Left ventricle myocardium inferior (tissue), 1 donor: ENCODE measurements at regions not wholly inside any gene's neighbourhood (a gene's known extent, or its start where the extent isn't known, plus 50 kb on each side); places are given as distances from the start of the nearest gene placed in this dataset.
A peak's percentile ranks its signal among the peaks of the same experiment; 100 is the strongest.
"Not testable (repeated sequence)": the region's sequence is repeated elsewhere in the genome, so short reads cannot be mapped to it uniquely, and the experiment has no call there.

Experiments used
- DNase-seq: peaks from one replicate; pipeline ENCODE4 v3.0.0-alpha.2; 2020
- H3K27ac ChIP-seq: fragments of 200-600 bp; replicated peaks from 2 replicates; pipeline ENCODE4 v1.8.0; 2021
- H3K27me3 ChIP-seq: fragments of 200-600 bp; 2 replicates; pipeline ENCODE4 v1.8.0; 2021; ENCODE audit warnings: low read depth
- H3K36me3 ChIP-seq: fragments of 200-600 bp; 2 replicates; pipeline ENCODE4 v1.8.0; 2021
- H3K4me1 ChIP-seq: fragments of 200-600 bp; 2 replicates; pipeline ENCODE4 v1.8.0; 2021
- H3K4me3 ChIP-seq: fragments of 200-600 bp; 2 replicates; pipeline ENCODE4 v1.8.0; 2021; ENCODE audit warnings: mild to moderate bottlenecking, moderate library complexity
- H3K9me3 ChIP-seq: fragments of 200-600 bp; replicated peaks from 2 replicates; pipeline ENCODE4 v1.8.0; 2021
- intact Hi-C: fragments of 100-400 bp; cut with micrococcal nuclease; formaldehyde crosslinking; loops from one replicate; pipeline ENCODE4 v1.11.0; 2022
- TF ChIP-seq, protein P1 (sequence below): fragments of 200-600 bp; IDR thresholded peaks from 2 replicates; pipeline ENCODE4 v1.8.0; 2021; ENCODE audit warnings: antibody characterized with exemption, mild to moderate bottlenecking, borderline replicate concordance
- donor health status: DM: no; HTN: yes; CAD: no; lungs with severe emphysema.

DNA sequence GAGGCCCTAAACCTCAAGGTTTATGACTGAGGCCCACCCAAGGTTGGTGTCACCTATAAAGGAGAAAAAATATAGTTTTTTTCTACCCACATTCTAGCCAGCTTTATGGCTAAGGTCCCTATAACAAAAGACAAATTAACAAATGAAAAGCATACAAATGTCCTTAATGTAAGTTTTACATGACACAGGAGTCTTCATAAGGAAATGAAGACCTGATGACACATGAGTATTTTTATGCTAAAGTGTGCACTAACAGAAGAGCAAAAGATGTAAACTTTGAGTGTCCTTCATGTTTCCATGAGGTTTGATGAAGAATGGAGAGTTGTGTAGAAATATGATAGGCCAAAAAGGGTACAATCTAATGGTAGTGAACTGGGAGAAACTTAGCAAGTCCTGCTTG, 114.7 kb upstream of the INTU start:
- H3K4me1 ChIP-seq: no peaks in the 10 kb centered on the region
- no peak for DNase-seq
- no peaks in the 10 kb centered on the region for H3K9me3 ChIP-seq
- intact Hi-C loops: no loop called here
- H3K27ac ChIP-seq: no peak overlapping the region
- no peaks in the 10 kb centered on the region for H3K27me3 ChIP-seq
- TF ChIP-seq, protein P1, sequence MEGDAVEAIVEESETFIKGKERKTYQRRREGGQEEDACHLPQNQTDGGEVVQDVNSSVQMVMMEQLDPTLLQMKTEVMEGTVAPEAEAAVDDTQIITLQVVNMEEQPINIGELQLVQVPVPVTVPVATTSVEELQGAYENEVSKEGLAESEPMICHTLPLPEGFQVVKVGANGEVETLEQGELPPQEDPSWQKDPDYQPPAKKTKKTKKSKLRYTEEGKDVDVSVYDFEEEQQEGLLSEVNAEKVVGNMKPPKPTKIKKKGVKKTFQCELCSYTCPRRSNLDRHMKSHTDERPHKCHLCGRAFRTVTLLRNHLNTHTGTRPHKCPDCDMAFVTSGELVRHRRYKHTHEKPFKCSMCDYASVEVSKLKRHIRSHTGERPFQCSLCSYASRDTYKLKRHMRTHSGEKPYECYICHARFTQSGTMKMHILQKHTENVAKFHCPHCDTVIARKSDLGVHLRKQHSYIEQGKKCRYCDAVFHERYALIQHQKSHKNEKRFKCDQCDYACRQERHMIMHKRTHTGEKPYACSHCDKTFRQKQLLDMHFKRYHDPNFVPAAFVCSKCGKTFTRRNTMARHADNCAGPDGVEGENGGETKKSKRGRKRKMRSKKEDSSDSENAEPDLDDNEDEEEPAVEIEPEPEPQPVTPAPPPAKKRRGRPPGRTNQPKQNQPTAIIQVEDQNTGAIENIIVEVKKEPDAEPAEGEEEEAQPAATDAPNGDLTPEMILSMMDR: no peak
- no peaks in the 10 kb centered on the region for H3K36me3 ChIP-seq
- no peak overlapping the region for H3K4me3 ChIP-seq

DNA sequence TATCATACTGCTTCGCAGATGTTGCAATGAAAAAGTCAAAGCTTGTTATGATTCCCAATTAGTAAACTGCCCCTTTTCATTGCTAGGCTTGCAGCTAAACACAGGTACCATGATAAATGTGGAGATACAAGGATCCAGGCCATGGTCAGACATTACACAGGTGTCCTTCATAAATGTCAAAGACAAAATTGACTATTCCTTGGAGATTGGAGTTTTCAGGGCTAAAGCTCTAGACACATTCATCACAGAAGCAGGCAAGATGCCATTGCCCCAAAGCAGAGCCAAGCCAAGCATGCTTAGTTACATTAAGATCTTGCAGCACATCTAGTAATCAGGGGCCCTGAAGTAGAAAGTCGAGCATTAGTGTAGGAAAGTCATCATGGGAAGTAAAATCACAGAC, 111.3 kb upstream of the INTU start:
- H3K27ac ChIP-seq: no peak overlapping the region
- TF ChIP-seq, protein P1: no peak
- peak; percentile 27 for DNase-seq

DNA sequence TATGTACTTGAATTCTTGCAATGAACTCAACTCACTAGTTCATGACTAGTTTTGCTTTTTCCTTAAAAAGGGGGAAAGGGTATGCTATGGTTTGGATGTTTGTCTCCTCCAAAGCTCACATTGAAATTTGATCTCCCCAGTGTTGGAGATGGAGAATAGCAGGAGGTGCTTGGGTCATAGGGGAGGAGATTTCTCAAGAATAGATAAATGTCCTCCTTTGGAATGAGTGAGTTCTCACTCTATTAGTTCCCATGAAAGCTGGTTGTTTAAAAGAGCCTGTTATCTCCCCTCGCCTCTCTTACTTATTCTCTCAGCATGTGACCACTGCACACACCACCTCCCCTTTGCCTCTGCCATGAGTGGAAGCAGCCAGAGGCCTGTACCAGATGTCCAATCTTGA, 109.4 kb upstream of the INTU start:
- H3K4me3 ChIP-seq: no peak overlapping the region
- peaks cover 6% of the 10 kb centered on the region for H3K4me1 ChIP-seq
- no peak overlapping the region for H3K27ac ChIP-seq
- intact Hi-C loops: no loop called here
- TF ChIP-seq, protein P1: no peak
- DNase-seq: no peak
- H3K36me3 ChIP-seq: no peaks in the 10 kb centered on the region
- no peaks in the 10 kb centered on the region for H3K9me3 ChIP-seq
- no peaks in the 10 kb centered on the region for H3K27me3 ChIP-seq

More for the DNA sequence above, 111.3 kb upstream of the INTU start:
- no peaks in the 10 kb centered on the region for H3K36me3 ChIP-seq
- H3K9me3 ChIP-seq: no peaks in the 10 kb centered on the region
- no peaks in the 10 kb centered on the region for H3K4me1 ChIP-seq
- H3K4me3 ChIP-seq: no peak overlapping the region
- no peaks in the 10 kb centered on the region for H3K27me3 ChIP-seq
- intact Hi-C loops: no loop called here

DNA sequence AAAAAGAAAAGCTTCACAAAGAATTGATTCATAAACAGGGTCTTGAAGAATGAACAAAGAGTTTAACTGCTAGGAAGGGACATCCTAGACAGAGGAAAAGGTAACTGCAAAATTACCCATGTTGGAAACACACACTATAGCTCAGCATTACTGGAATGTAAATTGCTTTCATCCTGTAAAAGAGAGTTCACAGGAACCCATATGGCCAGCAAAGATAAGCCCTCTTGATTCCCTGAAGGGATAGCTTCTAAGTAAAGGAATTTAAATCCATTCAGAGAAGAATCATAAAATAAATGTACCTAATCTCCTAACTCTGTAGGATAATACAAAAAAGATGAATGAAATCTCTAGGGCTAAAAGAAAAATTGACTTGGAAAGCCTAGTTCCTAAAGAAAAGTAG, 107.1 kb upstream of the INTU start:
- intact Hi-C loops: no loop called here
- H3K36me3 ChIP-seq: no peaks in the 10 kb centered on the region
- no peak for DNase-seq
- no peak overlapping the region for H3K4me3 ChIP-seq
- H3K4me1 ChIP-seq: peaks cover 12% of the 10 kb centered on the region
- peaks cover 8% of the 10 kb centered on the region for H3K9me3 ChIP-seq
- no peaks in the 10 kb centered on the region for H3K27me3 ChIP-seq
- no peak overlapping the region for H3K27ac ChIP-seq
- TF ChIP-seq, protein P1: no peak

DNA sequence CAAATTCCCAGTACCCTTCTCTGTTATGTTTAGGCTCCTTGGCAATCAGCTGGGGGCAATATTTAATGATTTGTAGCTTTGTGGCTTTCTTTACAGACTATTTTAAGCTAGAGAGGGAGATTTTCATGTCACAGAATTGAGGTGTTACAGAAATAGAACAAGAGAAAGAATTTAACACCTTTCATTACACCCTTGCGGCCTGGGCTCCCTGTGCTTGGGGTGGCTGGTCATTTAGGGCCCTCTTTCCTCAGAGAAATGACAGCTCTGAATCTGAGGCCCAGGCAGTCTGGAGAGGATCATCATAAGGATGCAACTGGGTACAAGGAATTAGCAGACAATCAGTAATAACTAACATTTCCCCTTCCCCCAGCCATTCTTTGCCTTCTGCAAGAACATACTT, 104.5 kb upstream of the INTU start:
- Histone ChIP-seq H3K27ac (no peak overlapping the region), H3K36me3 (no peaks in the 10 kb centered on the region), H3K27me3 (no peaks in the 10 kb centered on the region), H3K9me3 (peaks cover 8% of the 10 kb centered on the region), H3K4me1 (peaks cover 23% of the 10 kb centered on the region), H3K4me3 (no peak overlapping the region)
- TF ChIP-seq, protein P1: no peak
- DNase-seq: no peak
- intact Hi-C loops: no loop called here

DNA sequence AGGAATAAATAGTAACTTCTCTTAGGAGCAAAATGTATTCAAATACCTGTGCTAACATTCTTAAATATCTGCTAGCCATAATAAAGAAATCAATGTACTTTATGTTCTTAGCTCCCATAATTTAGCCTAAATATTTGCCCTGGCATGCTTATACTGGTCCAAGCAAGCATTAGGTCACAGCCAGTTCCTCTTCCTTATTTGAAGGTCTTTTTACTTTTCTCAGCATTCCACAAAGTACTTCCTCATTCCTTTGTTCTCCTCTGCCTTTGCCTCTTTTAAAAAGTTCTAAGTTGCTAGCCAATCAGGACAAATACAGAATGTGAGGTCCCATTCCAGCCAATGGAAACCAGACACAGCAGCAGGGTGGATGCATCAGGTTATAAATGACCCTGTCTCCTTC, 102.9 kb upstream of the INTU start:
- H3K27me3 ChIP-seq, H3K27ac ChIP-seq, H3K9me3 ChIP-seq, DNase-seq, H3K4me3 ChIP-seq, H3K36me3 ChIP-seq, intact Hi-C loops: not testable (repeated sequence)
- peaks cover 31% of the 10 kb centered on the region for H3K4me1 ChIP-seq
